Muscle of leg (tissue), 3 donors: ENCODE measurements at regions not wholly inside any gene's neighbourhood (a gene's known extent, or its start where the extent isn't known, plus 50 kb on each side); places are given as distances from the start of the nearest gene placed in this dataset.
A peak's percentile ranks its signal among the peaks of the same experiment; 100 is the strongest.
"Not testable (repeated sequence)": the region's sequence is repeated elsewhere in the genome, so short reads cannot be mapped to it uniquely, and the experiment has no call there.

Source experiments
- DNase-seq: peaks from one replicate; pipeline ENCODE4 v3.0.0; 2013
- H3K27ac ChIP-seq: one replicate; pipeline ENCODE4 v1.5.1; 2013; ENCODE audit warnings: mild to moderate bottlenecking, low read length, control low read depth
- H3K27me3 ChIP-seq: one replicate; pipeline ENCODE4 v1.6.1; 2013; ENCODE audit warnings: low read length; ENCODE audit not compliant: control insufficient read depth, insufficient read depth
- H3K36me3 ChIP-seq: one replicate; pipeline ENCODE4 v1.6.1; 2013; ENCODE audit warnings: low read length; ENCODE audit not compliant: control insufficient read depth, insufficient read depth
- H3K4me1 ChIP-seq: one replicate; pipeline ENCODE4 v1.6.1; 2013; ENCODE audit warnings: low read length; ENCODE audit not compliant: control insufficient read depth, insufficient read depth
- H3K4me3 ChIP-seq: one replicate; pipeline ENCODE4 v1.5.1; 2013; ENCODE audit warnings: low read length, control low read depth
- H3K9me3 ChIP-seq: replicated peaks from 2 replicates; pipeline ENCODE4 v1.6.1; 2013; ENCODE audit warnings: low read depth, low read length; ENCODE audit not compliant: control insufficient read depth
- WGBS: methylation state at CpG from one replicate; pipeline ENCODE4 v1.1.5; 2013; ENCODE audit warnings: missing lambda C conversion rate; ENCODE audit not compliant: insufficient coverage; 5-methylcytosine and 5-hydroxymethylcytosine counted together

DNA sequence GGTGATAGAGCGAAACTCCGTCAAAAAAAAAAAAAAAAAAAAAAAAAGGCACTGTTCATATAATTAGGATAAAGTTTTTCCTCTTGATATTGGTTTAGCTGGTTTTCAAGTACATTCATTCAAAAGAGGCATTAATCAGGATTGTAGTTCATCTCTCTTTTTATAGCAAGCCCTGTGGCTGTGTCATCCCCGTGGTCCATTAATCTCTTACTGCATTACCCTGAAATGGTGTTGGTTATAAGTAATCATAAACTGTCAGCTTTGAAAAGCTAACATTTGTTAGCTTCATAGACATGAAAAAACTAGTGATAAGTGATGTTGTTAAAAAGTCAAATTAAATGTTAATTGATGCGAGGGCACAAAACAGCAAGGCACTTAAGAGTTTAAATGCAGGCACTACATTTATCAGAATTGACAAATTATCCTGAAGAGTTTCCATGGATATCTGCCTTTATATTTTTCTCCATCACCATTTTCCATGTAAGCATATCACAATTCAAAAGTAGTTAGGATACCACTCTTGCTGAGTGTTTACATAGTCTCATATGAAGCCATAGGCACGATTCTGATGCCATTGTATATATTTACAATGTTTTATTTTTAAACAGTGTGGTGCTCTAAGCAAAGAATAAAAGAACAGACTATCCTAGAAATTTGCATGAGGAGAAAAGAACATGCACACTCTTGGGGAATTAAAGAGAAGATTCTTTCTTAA lies 193.1 kb downstream of the OTOL1 start:
- H3K27me3 ChIP-seq = no peaks in the 10 kb centered on the region

GRCh38 chr3:161690299-161690620 lies 193.7 kb downstream of the OTOL1 start:
- no peaks in the 10 kb centered on the region for H3K27me3 ChIP-seq

More for the DNA sequence above, 193.1 kb downstream of the OTOL1 start:
- no CpG with 5 or more reads among the region's 5 CpGs for WGBS
- Histone ChIP-seq H3K36me3 (no peaks in the 10 kb centered on the region), H3K27ac (no peak overlapping the region), H3K9me3 (no peaks in the 10 kb centered on the region), H3K4me3 (no peak overlapping the region), H3K4me1 (no peaks in the 10 kb centered on the region)
- DNase-seq = no peak

GRCh38 chr3:161691677-161692076 lies 195.1 kb downstream of the OTOL1 start:
- no CpG with 5 or more reads among the region's 1 CpG for WGBS
- no peak for DNase-seq

More at GRCh38 chr3:161690299-161690620, 193.7 kb downstream of the OTOL1 start:
- DNase-seq = peak; percentile 48
- no peaks in the 10 kb centered on the region for H3K36me3 ChIP-seq
- H3K4me1 ChIP-seq = no peaks in the 10 kb centered on the region
- WGBS = no CpG with 5 or more reads among the region's 3 CpGs
- no peaks in the 10 kb centered on the region for H3K9me3 ChIP-seq
- H3K4me3 ChIP-seq = no peak overlapping the region
- no peak overlapping the region for H3K27ac ChIP-seq

DNA sequence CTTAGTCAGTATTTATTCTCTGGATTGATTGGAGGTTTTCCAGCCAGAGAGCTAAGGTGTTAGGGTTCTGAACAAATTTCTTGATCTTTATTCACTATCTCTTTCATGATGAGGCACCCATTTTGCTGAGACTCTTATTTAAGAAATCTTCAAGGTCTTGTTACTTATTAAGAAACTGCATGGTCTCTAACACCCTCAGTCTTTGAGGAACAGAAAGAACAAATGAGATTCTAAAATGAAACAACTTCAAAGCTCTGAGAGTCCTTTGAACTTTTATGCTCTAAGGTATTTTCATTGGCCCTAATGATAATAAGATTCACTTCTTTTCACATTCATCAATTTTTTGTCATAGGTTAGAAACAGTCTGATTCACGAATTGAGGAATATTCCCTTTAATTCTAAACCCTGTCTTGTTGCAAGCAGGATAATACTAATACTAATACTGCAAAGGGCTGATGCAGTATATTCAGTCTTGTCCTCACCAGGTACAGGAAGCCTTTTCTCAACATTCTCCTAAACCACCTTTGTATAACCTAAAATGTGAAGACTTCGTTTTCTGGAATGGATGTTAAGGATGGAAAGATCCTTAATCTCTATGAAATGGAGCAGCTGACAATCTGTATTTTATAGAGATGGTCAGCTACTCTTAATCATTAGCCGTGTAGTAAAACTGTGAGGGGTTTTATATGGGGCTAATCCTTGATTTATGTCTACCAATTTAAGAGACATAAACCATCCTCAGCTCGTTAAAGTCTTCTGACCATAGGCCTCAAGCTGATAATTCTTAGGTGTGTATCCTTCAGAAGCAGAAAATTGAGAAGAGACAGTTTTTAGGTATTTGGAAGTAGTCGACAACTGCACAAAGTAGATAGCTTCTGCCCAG lies 198.3 kb downstream of the OTOL1 start:
- Histone ChIP-seq H3K4me3 (no peak overlapping the region), H3K36me3 (no peaks in the 10 kb centered on the region), H3K4me1 (no peaks in the 10 kb centered on the region), H3K27ac (no peak overlapping the region), H3K9me3 (no peaks in the 10 kb centered on the region), H3K27me3 (no peaks in the 10 kb centered on the region)
- DNase-seq = no peak
- no CpG with 5 or more reads among the region's 5 CpGs for WGBS

More at GRCh38 chr3:161691677-161692076, 195.1 kb downstream of the OTOL1 start:
- Histone ChIP-seq H3K4me1 (no peaks in the 10 kb centered on the region), H3K36me3 (no peaks in the 10 kb centered on the region), H3K27me3 (no peaks in the 10 kb centered on the region), H3K27ac (no peak overlapping the region), H3K4me3 (no peak overlapping the region), H3K9me3 (no peaks in the 10 kb centered on the region)

DNA sequence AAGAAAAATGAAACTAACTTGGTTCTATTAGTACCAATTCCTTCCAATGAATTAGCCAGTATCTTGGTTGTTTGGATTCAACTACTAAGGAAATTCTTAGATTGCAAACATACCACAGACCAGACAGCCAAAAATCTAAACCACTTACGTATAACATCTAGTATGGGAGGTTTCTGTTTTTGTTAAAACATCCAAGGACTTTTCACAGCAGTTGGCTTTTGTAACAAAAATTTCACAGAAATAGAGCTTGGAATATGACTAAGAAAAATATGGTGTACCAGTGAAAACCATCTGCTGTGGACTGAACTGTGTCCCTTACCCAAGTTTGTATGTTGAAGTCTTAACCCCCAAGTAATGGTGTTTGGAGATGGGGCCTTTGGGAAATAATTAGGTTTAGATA lies 199.2 kb downstream of the OTOL1 start:
- WGBS = no CpG with 5 or more reads among the region's 1 CpG
- no peak overlapping the region for H3K27ac ChIP-seq
- DNase-seq = peak; percentile 16
- H3K27me3 ChIP-seq = no peaks in the 10 kb centered on the region
- H3K4me1 ChIP-seq = no peaks in the 10 kb centered on the region
- no peaks in the 10 kb centered on the region for H3K36me3 ChIP-seq
- no peak overlapping the region for H3K4me3 ChIP-seq
- no peaks in the 10 kb centered on the region for H3K9me3 ChIP-seq

DNA sequence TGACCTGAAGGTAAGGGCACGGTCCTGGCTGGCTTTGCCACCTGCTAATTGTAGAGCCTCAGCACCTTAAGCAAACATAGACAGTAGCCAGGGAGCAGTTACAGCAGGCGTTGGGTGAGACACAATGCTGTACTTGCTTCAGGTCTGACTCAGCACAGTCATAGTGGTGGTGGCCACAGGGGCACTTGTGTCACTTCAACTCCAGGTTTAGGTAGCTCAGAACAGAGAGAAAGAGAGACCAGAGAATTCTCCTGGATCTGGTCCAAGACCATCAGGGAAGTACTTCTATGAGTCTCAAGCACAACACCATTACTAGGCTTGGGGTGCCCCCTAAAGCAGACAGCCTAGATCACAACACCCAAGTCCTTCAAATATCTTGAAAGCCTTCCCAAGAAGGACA lies 204.4 kb downstream of the OTOL1 start:
- DNase-seq = peak; percentile 11
- Histone ChIP-seq H3K36me3 (no peaks in the 10 kb centered on the region), H3K4me1 (no peaks in the 10 kb centered on the region)

DNA sequence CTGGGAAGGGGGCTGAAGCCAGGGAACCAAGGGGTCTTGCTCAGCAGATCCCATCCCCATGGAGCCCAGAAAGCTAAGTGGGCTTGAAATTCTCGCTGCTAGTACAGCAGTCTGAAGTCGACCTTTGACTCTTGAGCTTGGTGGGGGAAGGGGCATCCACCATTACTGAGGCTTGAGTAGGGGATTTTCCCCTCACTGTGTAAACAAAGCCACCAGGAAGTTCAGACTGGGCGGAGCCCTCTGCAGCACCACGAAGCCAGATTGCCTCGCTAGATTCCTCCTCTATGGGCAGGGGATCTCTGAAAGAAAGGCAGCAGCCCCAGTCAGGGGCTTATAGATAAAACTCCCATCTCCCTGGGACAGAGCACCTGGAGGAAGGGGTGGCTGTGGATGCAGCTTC lies 210.6 kb downstream of the OTOL1 start:
- H3K4me1 ChIP-seq, DNase-seq, H3K9me3 ChIP-seq, H3K4me3 ChIP-seq, H3K27ac ChIP-seq, H3K27me3 ChIP-seq, H3K36me3 ChIP-seq: not testable (repeated sequence)
- WGBS = 80% methylated on average over 1 of the region's 5 CpGs

More for the DNA sequence above, 204.4 kb downstream of the OTOL1 start:
- WGBS = 90% methylated on average over 2 of the region's 2 CpGs
- Histone ChIP-seq H3K9me3 (no peaks in the 10 kb centered on the region), H3K27me3 (no peaks in the 10 kb centered on the region), H3K4me3 (no peak overlapping the region), H3K27ac (no peak overlapping the region)

- Histone ChIP-seq H3K27me3 (no peaks in the 10 kb centered on the region), H3K9me3 (no peaks in the 10 kb centered on the region), H3K4me3 (no peak overlapping the region), H3K36me3 (no peaks in the 10 kb centered on the region), H3K27ac (no peak overlapping the region), H3K4me1 (no peaks in the 10 kb centered on the region)
- DNase-seq = no peak
Measured at GRCh38 chr3:161713731-161714130, 217.1 kb downstream of the OTOL1 start.

DNA sequence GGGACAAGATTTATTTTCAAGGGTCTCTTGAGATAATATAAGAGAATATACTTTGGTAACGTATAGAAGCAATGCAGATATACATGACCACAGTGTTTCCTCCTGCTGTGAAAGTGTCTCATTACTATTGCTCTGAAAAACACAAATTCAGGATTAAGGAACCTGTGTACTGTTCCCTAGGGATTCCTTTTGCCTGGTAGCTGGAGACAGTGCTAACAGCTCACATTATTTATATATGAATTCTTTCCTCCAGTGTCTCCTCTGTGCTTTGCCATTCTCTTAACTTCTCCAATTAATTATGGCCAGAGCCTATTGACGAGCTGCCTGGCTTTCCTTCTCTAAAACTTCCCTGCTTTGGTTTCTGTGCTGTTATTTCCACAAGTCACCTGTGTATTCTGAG lies 235.4 kb downstream of the OTOL1 start:
- Histone ChIP-seq H3K4me1 (no peaks in the 10 kb centered on the region), H3K27ac (no peak overlapping the region), H3K4me3 (no peak overlapping the region), H3K36me3 (no peaks in the 10 kb centered on the region), H3K27me3 (no peaks in the 10 kb centered on the region), H3K9me3 (no peaks in the 10 kb centered on the region)
- WGBS = no CpG with 5 or more reads among the region's 2 CpGs
- no peak for DNase-seq

GRCh38 chr3:161737171-161737570 lies 240.6 kb downstream of the OTOL1 start:
- Histone ChIP-seq H3K9me3 (no peaks in the 10 kb centered on the region), H3K4me3 (no peak overlapping the region), H3K27ac (no peak overlapping the region), H3K27me3 (no peaks in the 10 kb centered on the region), H3K4me1 (no peaks in the 10 kb centered on the region), H3K36me3 (no peaks in the 10 kb centered on the region)
- no peak for DNase-seq
